ENCODE measurements at regions not wholly inside any gene's neighbourhood (a gene's known extent, or its start where the extent isn't known, plus 50 kb on each side); places are given as distances from the start of the nearest gene placed in this dataset.

GRCh38 chr7:12508554-12508953 is 62.0 kb upstream of the SCIN start:
- peaks cover 7% of the 10 kb centered on the region for H3K9me3 Mint-ChIP-seq
- no peak overlapping the region for H3K4me3 Mint-ChIP-seq
- no peak overlapping the region for H3K27ac Mint-ChIP-seq (ENCODE audit: unreplicated experiment)
- DNase-seq (ENCODE audit: low read depth, low spot score): no peak
- H3K36me3 Mint-ChIP-seq (ENCODE audit: low read depth): peaks cover 2% of the 10 kb centered on the region
- H3K4me1 Mint-ChIP-seq: peaks cover 4% of the 10 kb centered on the region
- no peaks in the 10 kb centered on the region for H3K27me3 Mint-ChIP-seq (ENCODE audit: low read depth)
- TF ChIP-seq CTCF (conservative IDR thresholded peaks at IDR 0.05): no peak

- no peak for DNase-seq (ENCODE audit: low read depth, low spot score)
- no peak overlapping the region for H3K27ac Mint-ChIP-seq (ENCODE audit: unreplicated experiment)
- no peak for TF ChIP-seq CTCF (conservative IDR thresholded peaks at IDR 0.05)
- H3K9me3 Mint-ChIP-seq: peaks cover 16% of the 10 kb centered on the region
- H3K4me3 Mint-ChIP-seq: no peak overlapping the region
- peaks cover 9% of the 10 kb centered on the region for H3K36me3 Mint-ChIP-seq (ENCODE audit: low read depth)
- no peaks in the 10 kb centered on the region for H3K27me3 Mint-ChIP-seq (ENCODE audit: low read depth)
- H3K4me1 Mint-ChIP-seq: no peaks in the 10 kb centered on the region
Measured at GRCh38 chr7:12517451-12517850, 53.1 kb upstream of the SCIN start.

GRCh38 chr7:12518920-12519681 is 51.4 kb upstream of the SCIN start:
- H3K27me3 Mint-ChIP-seq (ENCODE audit: low read depth): no peaks in the 10 kb centered on the region
- H3K9me3 Mint-ChIP-seq: peaks cover 16% of the 10 kb centered on the region
- peak; percentile 22 for DNase-seq (ENCODE audit: low read depth, low spot score)
- TF ChIP-seq CTCF (conservative IDR thresholded peaks at IDR 0.05): peak; percentile 60
- no peak overlapping the region for H3K4me3 Mint-ChIP-seq
- peaks cover 9% of the 10 kb centered on the region for H3K36me3 Mint-ChIP-seq (ENCODE audit: low read depth)
- H3K27ac Mint-ChIP-seq (ENCODE audit: unreplicated experiment): no peak overlapping the region
- no peaks in the 10 kb centered on the region for H3K4me1 Mint-ChIP-seq

GRCh38 chr7:12519682-12520009 is 50.9 kb upstream of the SCIN start:
- H3K36me3 Mint-ChIP-seq (ENCODE audit: low read depth): peaks cover 9% of the 10 kb centered on the region
- no peak for TF ChIP-seq CTCF (conservative IDR thresholded peaks at IDR 0.05)
- peaks cover 16% of the 10 kb centered on the region for H3K9me3 Mint-ChIP-seq
- no peaks in the 10 kb centered on the region for H3K4me1 Mint-ChIP-seq
- DNase-seq (ENCODE audit: low read depth, low spot score): no peak
- H3K27me3 Mint-ChIP-seq (ENCODE audit: low read depth): no peaks in the 10 kb centered on the region
- no peak overlapping the region for H3K27ac Mint-ChIP-seq (ENCODE audit: unreplicated experiment)
- no peak overlapping the region for H3K4me3 Mint-ChIP-seq
